GM20431 (cell line): ENCODE measurements at regions not wholly inside any gene's neighbourhood (a gene's known extent, or its start where the extent isn't known, plus 50 kb on each side); places are given as distances from the start of the nearest gene placed in this dataset.

Experiments used
- in situ Hi-C: fragments of 300-500 bp; cut with MseI, MboI; formaldehyde crosslinking; loops from one replicate; pipeline ENCODE4 v1.15.0; 2020; ENCODE audit warnings: low sequenced_read_pairs; ENCODE audit not compliant: unreplicated experiment

GRCh38 chr6:137725949-137726348 lies 141.1 kb upstream of the TNFAIP3 start:
- in situ Hi-C loops: no loop called here

GRCh38 chr6:137726582-137726981 lies 140.5 kb upstream of the TNFAIP3 start:
- in situ Hi-C loops: no loop called here

GRCh38 chr6:137727216-137727765 lies 139.8 kb upstream of the TNFAIP3 start:
- in situ Hi-C loops: no loop called here

GRCh38 chr6:137728386-137729349 lies 138.4 kb upstream of the TNFAIP3 start:
- in situ Hi-C loops: no loop called here

GRCh38 chr6:137729866-137730629 lies 137.0 kb upstream of the TNFAIP3 start:
- in situ Hi-C loops: no loop called here

- in situ Hi-C loops: no loop called here
Observed at GRCh38 chr6:137731600-137731959, 135.5 kb upstream of the TNFAIP3 start.

- in situ Hi-C loops: no loop called here
Observed at GRCh38 chr6:137731960-137732616, 135.0 kb upstream of the TNFAIP3 start.

- in situ Hi-C loops: no loop called here
Observed at GRCh38 chr6:137733372-137733771, 133.7 kb upstream of the TNFAIP3 start.

GRCh38 chr6:137734005-137734874 lies 132.8 kb upstream of the TNFAIP3 start:
- in situ Hi-C loops: no loop called here

- in situ Hi-C loops: no loop called here
Observed at GRCh38 chr6:137734875-137735182, 132.2 kb upstream of the TNFAIP3 start.

GRCh38 chr6:137736048-137736818 lies 130.8 kb upstream of the TNFAIP3 start:
- in situ Hi-C loops: no loop called here

GRCh38 chr6:137736911-137737310 lies 130.1 kb upstream of the TNFAIP3 start:
- in situ Hi-C loops: no loop called here

GRCh38 chr6:137737836-137738596 lies 129.0 kb upstream of the TNFAIP3 start:
- in situ Hi-C loops: no loop called here

GRCh38 chr6:137738931-137739504 lies 128.0 kb upstream of the TNFAIP3 start:
- in situ Hi-C loops: no loop called here

- in situ Hi-C loops: no loop called here
Observed at GRCh38 chr6:137739544-137739943, 127.5 kb upstream of the TNFAIP3 start.

- in situ Hi-C loops: no loop called here
Observed at GRCh38 chr6:137740091-137740755, 126.8 kb upstream of the TNFAIP3 start.
